CD4-positive, alpha-beta T cell treated with Interleukin-2 at 100 ng/mL for 4 hours (primary cell): ENCODE measurements at regions not wholly inside any gene's neighbourhood (a gene's known extent, or its start where the extent isn't known, plus 50 kb on each side); places are given as distances from the start of the nearest gene placed in this dataset.

Experiments
- DNase-seq: peaks from one replicate; pipeline ENCODE4 v3.0.0-alpha.2; 2020; ENCODE audit warnings: low spot score

DNA sequence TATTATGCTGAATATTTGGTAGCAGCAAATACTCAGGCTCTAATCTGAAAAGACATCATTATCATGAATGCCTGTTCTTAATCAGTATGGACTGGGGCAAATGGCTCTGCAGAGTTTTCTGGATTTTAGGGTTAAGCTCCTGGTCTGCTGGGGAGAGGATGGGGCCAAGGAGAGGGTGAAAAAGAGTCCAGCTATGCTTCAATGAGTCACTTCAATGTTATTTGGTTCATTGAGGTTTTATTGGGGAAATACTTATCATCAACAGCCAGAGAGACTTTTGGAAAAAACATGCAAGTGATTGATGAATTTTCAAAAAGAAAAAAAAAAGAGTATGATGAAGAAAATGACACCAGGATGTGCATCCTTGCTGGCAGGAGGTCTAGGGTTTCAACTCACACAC lies 278.3 kb downstream of the UQCRFS1 start:
- no peak for DNase-seq

GRCh38 chr19:28933039-28933438 lies 279.9 kb downstream of the UQCRFS1 start:
- no peak for DNase-seq

GRCh38 chr19:28932446-28932845 lies 280.5 kb downstream of the UQCRFS1 start:
- no peak for DNase-seq

GRCh38 chr19:28929006-28929405 lies 283.9 kb downstream of the UQCRFS1 start:
- no peak for DNase-seq

GRCh38 chr19:28927456-28927855 lies 285.5 kb downstream of the UQCRFS1 start:
- DNase-seq, result no peak

- DNase-seq, result no peak
Observed at GRCh38 chr19:28920269-28921066, 292.5 kb downstream of the UQCRFS1 start.

DNA sequence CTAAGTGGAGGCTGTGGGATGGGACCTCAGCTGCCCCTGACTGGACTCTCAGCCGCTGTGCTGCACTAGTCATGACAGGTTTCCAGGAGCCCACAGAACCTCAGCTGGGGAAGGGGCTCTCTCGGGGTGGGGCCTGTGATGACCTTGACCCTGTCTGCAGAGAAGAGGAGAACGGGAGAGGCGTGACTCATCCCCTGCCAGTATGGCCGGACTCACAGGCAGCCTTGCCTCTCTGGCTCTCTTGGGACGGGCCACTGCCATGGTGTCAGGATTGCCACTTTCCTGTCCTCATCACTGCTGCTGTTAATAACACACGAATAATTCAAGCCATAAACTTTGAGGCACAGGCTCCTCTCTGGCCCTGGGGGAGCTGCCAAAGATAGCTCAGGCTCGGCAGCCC lies 295.3 kb downstream of the UQCRFS1 start:
- DNase-seq, result no peak

DNA sequence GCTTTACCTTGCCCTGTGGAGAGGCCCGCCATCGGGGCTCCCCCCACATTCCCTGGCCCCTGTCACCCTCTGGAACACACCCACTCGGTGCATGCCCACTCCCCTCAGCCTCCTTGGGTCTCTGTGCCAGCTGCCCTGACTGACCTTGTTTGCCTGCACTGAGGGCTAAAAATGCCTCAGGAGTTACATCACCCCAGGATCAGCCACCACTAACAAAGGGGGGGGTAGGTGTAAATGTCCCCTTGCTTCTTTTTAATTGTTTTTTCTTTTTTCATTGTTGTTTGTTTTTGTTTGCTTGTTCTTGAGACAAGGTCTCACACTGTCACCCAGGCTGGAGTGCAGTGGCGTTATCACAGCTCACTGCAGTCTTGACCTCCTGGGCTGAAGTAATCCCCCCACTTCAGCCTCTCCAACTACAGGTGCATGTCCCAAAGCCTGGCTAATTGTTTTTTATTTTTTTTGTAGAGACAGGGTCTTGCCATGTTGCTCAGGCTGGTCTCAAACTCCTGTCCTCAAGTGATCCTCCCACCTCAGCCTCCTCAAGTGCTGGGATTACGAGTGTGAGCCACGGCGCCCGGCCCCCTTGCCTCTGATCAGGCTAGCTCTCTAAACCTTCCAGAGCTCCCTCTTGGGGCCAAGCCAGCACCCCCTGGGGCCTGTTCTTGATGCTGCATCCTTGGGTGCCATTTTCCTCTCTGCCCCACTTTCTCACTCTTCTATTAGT lies 297.1 kb downstream of the UQCRFS1 start:
- no peak for DNase-seq

DNA sequence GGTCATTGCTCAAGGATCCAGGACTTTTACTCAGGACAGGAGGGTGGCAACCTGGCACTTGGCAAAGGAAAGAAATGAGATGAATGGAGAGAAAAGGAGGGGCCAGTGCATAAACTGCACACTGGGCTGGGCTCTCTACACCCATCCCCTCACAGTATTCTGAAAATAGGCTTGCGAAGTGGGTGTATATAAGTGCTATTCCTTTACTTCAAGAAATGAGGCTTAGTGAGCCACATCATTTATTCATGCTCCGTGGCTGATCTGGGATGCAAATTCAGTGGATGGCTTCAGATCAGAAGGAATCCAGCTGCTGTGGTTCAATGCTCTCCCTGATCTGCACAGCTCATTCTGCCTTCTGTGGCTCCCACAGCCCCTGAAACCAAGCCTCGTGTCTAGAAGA lies 297.7 kb downstream of the UQCRFS1 start:
- DNase-seq, result no peak

- no peak for DNase-seq
Observed at GRCh38 chr19:28914173-28914572, 298.8 kb downstream of the UQCRFS1 start.

GRCh38 chr19:28913626-28914025 lies 299.3 kb downstream of the UQCRFS1 start:
- no peak for DNase-seq

DNA sequence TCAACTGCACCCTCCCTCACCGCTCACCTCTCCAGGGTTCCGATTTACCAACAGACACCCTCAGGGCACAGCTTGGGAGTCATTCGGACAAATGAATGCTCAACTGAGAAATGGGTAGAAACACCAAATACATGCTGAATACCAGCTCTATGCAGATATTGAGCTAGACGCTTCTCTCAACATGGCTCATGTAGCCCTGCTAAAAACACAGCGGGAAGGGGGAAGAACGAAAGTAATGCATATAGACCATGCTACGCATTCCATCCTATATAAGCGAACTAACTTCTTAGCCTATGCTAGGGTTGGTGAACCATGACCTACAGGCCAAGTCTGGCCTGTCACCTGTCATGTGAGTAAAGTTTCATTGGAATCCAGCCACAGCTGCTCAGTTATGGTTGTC lies 304.0 kb downstream of the UQCRFS1 start:
- no peak for DNase-seq

GRCh38 chr19:28907534-28907933 lies 305.4 kb downstream of the UQCRFS1 start:
- DNase-seq, result no peak

DNA sequence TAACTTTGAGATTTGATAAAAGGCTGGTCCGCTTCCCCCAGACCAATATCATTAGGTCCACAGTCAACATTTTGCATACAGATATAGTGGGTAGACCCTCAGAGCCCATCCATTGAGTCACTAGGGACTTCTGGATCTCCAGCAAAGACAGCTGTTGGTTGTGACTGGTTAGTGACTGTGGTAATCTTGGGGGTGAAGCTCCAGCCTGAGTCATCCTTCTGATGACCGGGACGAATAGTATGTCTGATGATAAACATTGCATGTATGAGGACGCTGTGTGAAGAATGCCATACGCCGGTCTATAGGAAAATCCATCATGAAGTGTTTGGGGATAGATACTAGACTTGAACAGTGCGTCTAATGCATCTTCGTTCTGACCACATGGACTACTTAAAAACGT lies 307.0 kb downstream of the UQCRFS1 start:
- no peak for DNase-seq

GRCh38 chr19:28899703-28900102 lies 313.2 kb downstream of the UQCRFS1 start:
- no peak for DNase-seq

- DNase-seq, result no peak
Observed at GRCh38 chr19:28898249-28898648, 314.7 kb downstream of the UQCRFS1 start.

GRCh38 chr19:28889941-28890670 lies 322.8 kb downstream of the UQCRFS1 start:
- no peak for DNase-seq

DNA sequence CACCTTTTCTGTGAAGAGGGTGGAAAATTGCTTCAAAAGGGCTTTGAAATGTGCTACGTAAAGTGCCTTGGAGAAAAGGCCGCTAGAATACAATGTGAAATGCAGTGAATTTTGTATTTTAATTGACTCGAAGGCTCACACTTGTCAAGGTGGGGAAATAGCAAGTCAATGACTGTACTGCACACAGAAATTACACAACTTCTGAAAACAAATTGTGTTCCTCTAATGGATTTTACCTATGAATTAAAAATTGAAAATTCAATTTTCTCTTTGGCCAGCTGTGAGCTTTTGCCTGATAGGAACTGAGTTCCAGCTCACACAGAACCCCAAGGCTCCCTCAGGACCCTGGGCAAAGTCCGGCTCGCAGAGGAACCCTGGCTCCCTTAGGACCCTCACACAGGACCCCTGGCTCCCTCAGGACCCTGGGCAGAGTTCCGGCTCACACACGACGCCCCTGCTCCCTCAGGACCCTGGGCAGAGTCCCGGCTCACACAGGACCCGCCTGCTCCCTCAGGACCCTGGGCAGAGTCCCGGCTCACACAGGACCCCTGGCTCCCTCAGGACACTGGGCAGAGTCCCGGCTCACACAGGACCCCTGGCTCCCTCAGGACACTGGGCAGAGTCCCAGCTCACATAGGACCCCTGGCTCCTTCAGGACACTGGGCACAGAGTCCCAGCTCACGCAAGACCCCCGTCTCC lies 324.9 kb downstream of the UQCRFS1 start:
- DNase-seq, result no peak

- DNase-seq, result no peak
Observed at GRCh38 chr19:28886708-28887107, 326.2 kb downstream of the UQCRFS1 start.

DNA sequence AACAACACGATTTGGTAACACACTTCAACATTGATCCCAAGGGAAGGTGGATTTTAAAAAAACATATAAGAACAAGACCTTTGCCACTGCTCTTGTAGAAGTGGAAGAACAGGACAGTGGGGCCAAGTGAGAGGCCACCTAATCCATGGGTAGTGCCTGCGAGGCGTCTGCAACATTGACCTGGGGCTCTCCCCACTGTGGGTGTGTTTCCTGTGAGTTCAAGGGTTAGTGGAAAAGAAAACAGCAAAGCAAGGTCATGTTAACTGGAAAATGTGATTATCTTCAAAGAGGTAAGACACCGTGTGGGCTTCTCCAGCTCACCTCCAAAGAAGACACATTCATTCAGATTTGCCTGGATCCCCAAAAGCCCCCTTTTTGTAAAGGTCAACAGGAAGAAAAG lies 327.0 kb downstream of the UQCRFS1 start:
- DNase-seq, result no peak

DNA sequence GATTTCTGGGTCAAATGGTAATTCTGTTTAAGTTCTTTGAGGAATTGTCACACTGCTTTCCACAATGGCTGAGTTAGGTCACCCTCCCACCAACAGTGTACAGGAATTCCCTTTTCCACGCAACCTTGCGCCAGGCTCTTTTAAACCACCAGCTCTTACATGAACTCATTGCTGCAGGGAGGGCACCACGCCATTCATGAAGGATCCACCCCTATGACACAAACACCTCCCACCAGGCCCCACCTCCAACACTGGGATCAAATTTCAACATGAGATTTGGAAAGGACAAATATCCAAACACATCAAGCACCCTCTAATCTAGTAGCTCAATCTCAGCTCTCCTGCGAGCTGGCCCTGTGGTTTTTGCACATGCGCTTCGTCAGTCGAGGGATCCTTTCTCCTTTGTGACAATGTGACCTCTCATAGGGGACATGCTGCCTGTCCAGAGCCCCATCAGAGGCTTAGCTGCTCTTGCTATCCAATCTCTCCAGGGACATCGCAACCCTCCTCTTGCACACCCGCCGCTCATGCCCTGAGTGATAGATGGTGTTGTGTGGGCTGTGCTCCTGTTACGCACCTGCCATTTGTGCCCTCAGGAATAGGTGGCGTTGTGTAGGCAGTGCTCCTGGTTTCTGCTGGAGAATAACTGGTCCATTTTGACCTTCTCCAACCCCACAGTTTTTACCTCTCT lies 328.0 kb downstream of the UQCRFS1 start:
- DNase-seq, result no peak

GRCh38 chr19:28883241-28883693 lies 329.7 kb downstream of the UQCRFS1 start:
- no peak for DNase-seq
